ENCODE measurements at regions not wholly inside any gene's neighbourhood (a gene's known extent, or its start where the extent isn't known, plus 50 kb on each side); places are given as distances from the start of the nearest gene placed in this dataset.

DNA sequence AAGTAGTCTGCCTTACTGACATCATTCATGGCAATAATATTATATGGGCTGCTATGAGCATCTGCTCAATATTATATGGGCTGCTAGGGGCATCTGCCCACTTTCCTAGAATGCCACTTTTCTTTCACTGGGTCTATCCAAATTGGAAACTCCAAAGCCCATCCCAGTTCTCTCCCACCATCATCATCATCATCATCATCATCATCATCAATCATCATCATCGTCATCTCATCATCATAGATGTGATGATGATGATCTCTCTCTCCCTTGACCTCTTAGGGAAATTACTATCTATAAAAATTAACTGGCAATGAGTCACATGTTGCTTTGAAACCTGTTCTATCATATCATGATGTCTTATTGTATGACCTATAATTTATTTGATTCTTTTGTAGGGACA is 222.0 kb downstream of the TJP1 start:
- Histone ChIP-seq H3F3A (ENCODE audit: low read depth) (no peaks in the 10 kb centered on the region), H3K79me2 (ENCODE audit: low read depth) (no peaks in the 10 kb centered on the region), H3K9ac (no peak overlapping the region), H2AFZ (replicated peaks) (no peak overlapping the region), H3K27me3 (no peaks in the 10 kb centered on the region), H3K27ac (no peak overlapping the region), H3K9me3 (ENCODE audit: low read depth) (no peaks in the 10 kb centered on the region), H3K36me3 (no peaks in the 10 kb centered on the region), H3K4me3 (no peak overlapping the region), H3K4me1 (no peaks in the 10 kb centered on the region), H4K20me1 (ENCODE audit: low read depth) (no peaks in the 10 kb centered on the region), H3K4me2 (no peak overlapping the region)
- TF ChIP-seq EZH2phosphoT487 (IDR thresholded peaks at IDR 0.05): no peak
- no peak for TF ChIP-seq EZH2 (IDR thresholded peaks at IDR 0.05)
- Mint-ChIP-seq H3K9me3 (no peaks in the 10 kb centered on the region), H3K27ac (no peak overlapping the region), H3K4me1 (no peaks in the 10 kb centered on the region), H3K27me3 (ENCODE audit: insufficient read depth, low read depth) (no peaks in the 10 kb centered on the region), H3K4me3 (no peak overlapping the region), H3K36me3 (no peaks in the 10 kb centered on the region)
- DNase-seq (ENCODE audit: low spot score): no peak

DNA sequence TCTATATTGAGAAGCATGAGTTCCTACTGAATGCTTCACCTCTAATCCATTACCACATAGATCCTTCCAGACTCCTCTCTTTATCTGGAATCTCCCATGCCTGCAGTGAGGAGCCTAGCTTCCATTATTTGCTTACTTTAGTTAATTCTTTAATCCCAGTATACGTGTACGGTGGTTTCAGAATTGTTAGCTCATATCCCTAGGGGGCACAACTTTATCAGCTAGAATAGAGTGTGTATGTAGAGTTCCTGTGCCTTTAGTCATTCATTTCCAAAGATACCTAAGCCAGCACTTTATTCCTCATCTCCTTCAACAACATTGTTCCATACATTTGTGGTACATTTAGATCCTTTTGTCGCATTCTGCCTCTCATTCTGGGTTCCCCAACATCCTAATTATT is 226.0 kb downstream of the TJP1 start:
- no peaks in the 10 kb centered on the region for H3K4me1 ChIP-seq
- no peak overlapping the region for H3K4me2 ChIP-seq
- H3K4me3 ChIP-seq: no peak overlapping the region
- H3K27ac Mint-ChIP-seq: no peak overlapping the region
- TF ChIP-seq EZH2phosphoT487 (IDR thresholded peaks at IDR 0.05) (no peak), EZH2 (IDR thresholded peaks at IDR 0.05) (no peak)
- TF ChIP-seq, protein P1, sequence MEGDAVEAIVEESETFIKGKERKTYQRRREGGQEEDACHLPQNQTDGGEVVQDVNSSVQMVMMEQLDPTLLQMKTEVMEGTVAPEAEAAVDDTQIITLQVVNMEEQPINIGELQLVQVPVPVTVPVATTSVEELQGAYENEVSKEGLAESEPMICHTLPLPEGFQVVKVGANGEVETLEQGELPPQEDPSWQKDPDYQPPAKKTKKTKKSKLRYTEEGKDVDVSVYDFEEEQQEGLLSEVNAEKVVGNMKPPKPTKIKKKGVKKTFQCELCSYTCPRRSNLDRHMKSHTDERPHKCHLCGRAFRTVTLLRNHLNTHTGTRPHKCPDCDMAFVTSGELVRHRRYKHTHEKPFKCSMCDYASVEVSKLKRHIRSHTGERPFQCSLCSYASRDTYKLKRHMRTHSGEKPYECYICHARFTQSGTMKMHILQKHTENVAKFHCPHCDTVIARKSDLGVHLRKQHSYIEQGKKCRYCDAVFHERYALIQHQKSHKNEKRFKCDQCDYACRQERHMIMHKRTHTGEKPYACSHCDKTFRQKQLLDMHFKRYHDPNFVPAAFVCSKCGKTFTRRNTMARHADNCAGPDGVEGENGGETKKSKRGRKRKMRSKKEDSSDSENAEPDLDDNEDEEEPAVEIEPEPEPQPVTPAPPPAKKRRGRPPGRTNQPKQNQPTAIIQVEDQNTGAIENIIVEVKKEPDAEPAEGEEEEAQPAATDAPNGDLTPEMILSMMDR (IDR thresholded peaks at IDR 0.05): no peak
- no peak overlapping the region for H3K27ac ChIP-seq
- no peak overlapping the region for H3K4me3 Mint-ChIP-seq
- no peaks in the 10 kb centered on the region for H3K79me2 ChIP-seq (ENCODE audit: low read depth)
- H3K9ac ChIP-seq: no peak overlapping the region
- H2AFZ ChIP-seq (replicated peaks): no peak overlapping the region
- H3F3A ChIP-seq (ENCODE audit: low read depth): no peaks in the 10 kb centered on the region
- H3K27me3 Mint-ChIP-seq (ENCODE audit: insufficient read depth, low read depth): no peaks in the 10 kb centered on the region
- H4K20me1 ChIP-seq (ENCODE audit: low read depth): no peaks in the 10 kb centered on the region
- no peaks in the 10 kb centered on the region for H3K36me3 ChIP-seq
- H3K9me3 ChIP-seq (ENCODE audit: low read depth): no peaks in the 10 kb centered on the region
- H3K36me3 Mint-ChIP-seq: no peaks in the 10 kb centered on the region
- DNase-seq (ENCODE audit: low spot score): no peak
- H3K27me3 ChIP-seq: no peaks in the 10 kb centered on the region
- no peaks in the 10 kb centered on the region for H3K9me3 Mint-ChIP-seq
- H3K4me1 Mint-ChIP-seq: peaks cover 4% of the 10 kb centered on the region

DNA sequence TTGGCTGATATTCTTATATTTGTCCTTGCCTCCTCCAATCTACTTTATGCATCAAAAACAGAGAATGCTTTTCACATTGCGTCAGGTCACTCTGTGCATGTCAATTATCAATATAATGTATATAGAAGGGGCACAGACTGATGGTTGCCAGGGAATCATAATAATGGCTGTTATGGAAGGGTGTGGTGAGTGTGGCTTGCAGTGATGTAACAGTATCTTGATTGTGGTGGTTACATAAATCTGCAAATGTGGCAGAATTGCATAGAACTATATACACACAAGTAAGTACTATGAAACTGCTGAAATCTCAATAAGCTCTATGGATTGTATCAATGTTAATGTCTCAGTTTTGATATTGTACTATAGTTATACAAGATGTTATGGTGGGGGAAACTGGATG is 228.6 kb downstream of the TJP1 start:
- H3K27ac Mint-ChIP-seq: no peak overlapping the region
- H3K4me3 ChIP-seq: no peak overlapping the region
- H3K4me1 Mint-ChIP-seq: peaks cover 19% of the 10 kb centered on the region
- no peaks in the 10 kb centered on the region for H3K79me2 ChIP-seq (ENCODE audit: low read depth)
- H3K36me3 Mint-ChIP-seq: no peaks in the 10 kb centered on the region
- no peaks in the 10 kb centered on the region for H3K36me3 ChIP-seq
- TF ChIP-seq, protein P1 (IDR thresholded peaks at IDR 0.05): no peak
- no peak for TF ChIP-seq EZH2phosphoT487 (IDR thresholded peaks at IDR 0.05)
- no peak for TF ChIP-seq EZH2 (IDR thresholded peaks at IDR 0.05)
- H3K27me3 ChIP-seq: no peaks in the 10 kb centered on the region
- H4K20me1 ChIP-seq (ENCODE audit: low read depth): no peaks in the 10 kb centered on the region
- H2AFZ ChIP-seq (replicated peaks): no peak overlapping the region
- no peak overlapping the region for H3K9ac ChIP-seq
- no peak overlapping the region for H3K4me3 Mint-ChIP-seq
- no peaks in the 10 kb centered on the region for H3K27me3 Mint-ChIP-seq (ENCODE audit: insufficient read depth, low read depth)
- no peaks in the 10 kb centered on the region for H3K9me3 Mint-ChIP-seq
- no peaks in the 10 kb centered on the region for H3K4me1 ChIP-seq
- DNase-seq (ENCODE audit: low spot score): no peak
- H3K27ac ChIP-seq: no peak overlapping the region
- H3K4me2 ChIP-seq: no peak overlapping the region
- H3F3A ChIP-seq (ENCODE audit: low read depth): no peaks in the 10 kb centered on the region
- H3K9me3 ChIP-seq (ENCODE audit: low read depth): no peaks in the 10 kb centered on the region

DNA sequence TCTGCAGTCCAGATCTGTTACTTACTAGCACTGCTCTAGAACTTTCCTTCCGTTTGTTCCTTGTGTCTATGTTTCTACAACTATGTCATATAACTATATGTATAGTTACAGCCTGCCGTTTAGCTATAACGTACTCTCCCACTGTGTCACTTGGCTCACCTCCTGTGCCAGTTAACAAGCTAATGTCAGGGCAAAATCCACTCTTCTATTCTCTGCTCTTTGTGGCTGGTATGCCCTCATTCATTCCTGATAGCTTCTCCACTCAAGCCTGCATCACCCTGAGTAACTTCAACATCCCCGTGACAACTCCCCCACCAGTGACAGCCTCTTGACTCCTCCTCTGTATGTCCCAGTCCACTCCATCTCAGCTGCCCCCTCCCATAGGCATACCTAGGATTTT is 229.2 kb downstream of the TJP1 start:
- Histone ChIP-seq H2AFZ (replicated peaks) (no peak overlapping the region), H4K20me1 (ENCODE audit: low read depth) (no peaks in the 10 kb centered on the region), H3K9ac (no peak overlapping the region), H3K27ac (no peak overlapping the region), H3K79me2 (ENCODE audit: low read depth) (no peaks in the 10 kb centered on the region), H3K9me3 (ENCODE audit: low read depth) (no peaks in the 10 kb centered on the region), H3K4me1 (no peaks in the 10 kb centered on the region), H3K27me3 (no peaks in the 10 kb centered on the region), H3K4me2 (no peak overlapping the region), H3K36me3 (no peaks in the 10 kb centered on the region), H3F3A (ENCODE audit: low read depth) (no peaks in the 10 kb centered on the region), H3K4me3 (no peak overlapping the region)
- peaks cover 19% of the 10 kb centered on the region for H3K4me1 Mint-ChIP-seq
- no peaks in the 10 kb centered on the region for H3K36me3 Mint-ChIP-seq
- TF ChIP-seq EZH2phosphoT487 (IDR thresholded peaks at IDR 0.05): no peak
- no peak overlapping the region for H3K27ac Mint-ChIP-seq
- no peaks in the 10 kb centered on the region for H3K9me3 Mint-ChIP-seq
- no peak overlapping the region for H3K4me3 Mint-ChIP-seq
- H3K27me3 Mint-ChIP-seq (ENCODE audit: insufficient read depth, low read depth): no peaks in the 10 kb centered on the region
- no peak for DNase-seq (ENCODE audit: low spot score)
